HCT116 (cell line): ENCODE measurements at regions not wholly inside any gene's neighbourhood (a gene's known extent, or its start where the extent isn't known, plus 50 kb on each side); places are given as distances from the start of the nearest gene placed in this dataset.

ENCODE experiments used
- ATAC-seq: fragments of 200-7000 bp; cut with Tn5 transposase; 2 replicates; pipeline ENCODE4 v1.9.1; 2020; ENCODE audit warnings: mild to moderate bottlenecking, moderate library complexity
- BruUV-seq: library from RNA; stranded (reverse); fragments of 400-500 nt; replicated peaks from 2 replicates; lab custom pipeline; 2021; lab: Mats Ljungman, UMichigan
- CTCF ChIA-PET: fragments of 300-600 bp; sonication (Branson Sonifier 250); formaldehyde crosslinking; loops from one replicate; lab custom pipeline; 2021; ENCODE audit warnings: antibody characterized with exemption; lab: Charles Lee
- POLR2A ChIA-PET: fragments of 300-600, 350-600 bp; sonication (Branson Sonifier 250); formaldehyde crosslinking; loops from one replicate; lab custom pipeline; 2021; ENCODE audit warnings: antibody characterized with exemption; lab: Charles Lee
- RAD21 ChIA-PET, 2 experiments: fragments of 300-600 bp; sonication (Branson Sonifier 250); formaldehyde crosslinking; loops; one replicate each; lab custom pipeline; 2023; ENCODE audit warnings: low total read pairs in 2 of 2; ENCODE audit not compliant: uncharacterized antibody in 2 of 2, unreplicated experiment in 2 of 2, low non-redundant PET in 1 of 2; lab: Charles Lee
- DNase-seq: peaks from one replicate; pipeline ENCODE4 v3.0.0-alpha.2; 2010; ENCODE audit warnings: low read depth, low spot score
- H2AFZ ChIP-seq: fragments of 200-600 bp; shearing (Covaris generic), sonication (generic); 2 replicates; pipeline ENCODE4 v1.6.1; 2017; ENCODE audit warnings: low read depth, mixed run types, mixed read lengths, antibody characterized with exemption, low read length; ENCODE audit not compliant: poor library complexity, severe bottlenecking
- H3K27ac ChIP-seq: 2 replicates; pipeline ENCODE4 v1.5.1; 2012; ENCODE audit warnings: low read depth, low read length
- H3K27me3 ChIP-seq: fragments of 200-600 bp; sonication (generic); 2 replicates; pipeline ENCODE4 v1.6.1; 2016; ENCODE audit warnings: mixed run types, low read length, mixed read lengths; ENCODE audit not compliant: insufficient read depth
- H3K36me3 ChIP-seq, 2 experiments: fragments of 200-500 bp in 1 of 2; fragments of 200-600 bp in 1 of 2; sonication (Bioruptor generic) in 1 of 2; sonication (generic) in 1 of 2; 2 replicates each; pipeline versions ENCODE4 v1.5.1 to v1.6.1; 2014 to 2016; ENCODE audit warnings: low read length in 2 of 2, inconsistent platforms in 1 of 2, mixed read lengths in 1 of 2, mixed run types in 1 of 2; ENCODE audit not compliant: insufficient read depth in 2 of 2, control insufficient read depth in 1 of 2
- H3K4me1 ChIP-seq, 2 experiments: fragments of 200-600 bp in 1 of 2; sonication (generic) in 1 of 2; 2 replicates each; pipeline versions ENCODE4 v1.5.1 to v1.6.1; 2012 to 2017; ENCODE audit warnings: low read length in 2 of 2, inconsistent platforms in 1 of 2, mild to moderate bottlenecking in 1 of 2, mixed read lengths in 1 of 2, mixed run types in 1 of 2, moderate library complexity in 1 of 2; ENCODE audit not compliant: insufficient read depth in 2 of 2, control insufficient read depth in 1 of 2
- H3K4me2 ChIP-seq: fragments of 200-600 bp; sonication (generic); 2 replicates; pipeline ENCODE4 v1.6.1; 2017; ENCODE audit warnings: mixed run types, low read length, mixed read lengths
- H3K4me3 ChIP-seq, 2 experiments: fragments of 200-600 bp in 1 of 2; sonication (generic) in 1 of 2; replicated peaks in 1 of 2; 2 replicates each; pipeline ENCODE4 v1.5.1; 2011 to 2016; ENCODE audit warnings: low read length in 2 of 2, control low read depth in 1 of 2, low read depth in 1 of 2, mild to moderate bottlenecking in 1 of 2, mixed read lengths in 1 of 2, mixed run types in 1 of 2
- H3K79me2 ChIP-seq: fragments of 200-600 bp; sonication (generic); 2 replicates; pipeline ENCODE4 v1.6.1; 2017; ENCODE audit warnings: mild to moderate bottlenecking, mixed run types, low read length, moderate library complexity, mixed read lengths; ENCODE audit not compliant: insufficient read depth
- H3K9ac ChIP-seq: fragments of 200-600 bp; sonication (generic); 2 replicates; pipeline ENCODE4 v1.6.1; 2016; ENCODE audit warnings: low read length, mixed read lengths
- H3K9me2 ChIP-seq: fragments of 200-600 bp; sonication (generic), shearing (Covaris generic); 2 replicates; pipeline ENCODE4 v1.6.1; 2017; ENCODE audit warnings: mixed run types, mild to moderate bottlenecking, moderate library complexity; ENCODE audit not compliant: insufficient read depth
- H3K9me3 ChIP-seq, 2 experiments: fragments of 200-500 bp in 1 of 2; fragments of 200-600 bp in 1 of 2; sonication (Bioruptor generic) in 1 of 2; sonication (generic) in 1 of 2; 2 replicates each; pipeline ENCODE4 v1.6.1; 2014 to 2017; ENCODE audit warnings: low read length in 2 of 2, mixed read lengths in 2 of 2, inconsistent platforms in 1 of 2, low read depth in 1 of 2, mild to moderate bottlenecking in 1 of 2, mixed run types in 1 of 2, moderate library complexity in 1 of 2; ENCODE audit not compliant: control insufficient read depth in 1 of 2, insufficient read depth in 1 of 2
- H4K20me1 ChIP-seq: fragments of 200-600 bp; sonication (generic), shearing (Covaris generic); 2 replicates; pipeline ENCODE4 v1.6.1; 2017; ENCODE audit warnings: mixed run types, mild to moderate bottlenecking, moderate library complexity; ENCODE audit not compliant: insufficient read depth
- ATF3 ChIP-seq: IDR thresholded peaks from 2 replicates; pipeline ENCODE4 v1.6.1; 2012
- CTCF ChIP-seq, 3 experiments: fragments of 200-600 bp in 1 of 3; sonication (generic) in 1 of 3; IDR thresholded peaks in 2 of 3; conservative IDR thresholded peaks in 1 of 3; 2 replicates each; pipeline ENCODE4 v1.5.1; 2012 to 2017; ENCODE audit warnings: low read depth in 2 of 3, low read length in 2 of 3, antibody characterized with exemption in 1 of 3, borderline replicate concordance in 1 of 3, control low read depth in 1 of 3, mild to moderate bottlenecking in 1 of 3, mixed read lengths in 1 of 3, mixed run types in 1 of 3, moderate library complexity in 1 of 3; ENCODE audit not compliant: insufficient read depth in 1 of 3
- EGR1 ChIP-seq: IDR thresholded peaks from 2 replicates; pipeline ENCODE4 v1.6.1; 2012; ENCODE audit warnings: low read depth
- ELF1 ChIP-seq: IDR thresholded peaks from 2 replicates; pipeline ENCODE4 v1.6.1; 2012; ENCODE audit warnings: low read depth, borderline replicate concordance
- EZH2phosphoT487 ChIP-seq: fragments of 200-600 bp; IDR thresholded peaks from 2 replicates; pipeline ENCODE4 v1.6.1; 2018; ENCODE audit warnings: antibody characterized with exemption, borderline replicate concordance
- FOSL1 ChIP-seq: IDR thresholded peaks from 2 replicates; pipeline ENCODE4 v1.6.1; 2012; ENCODE audit warnings: low read depth
- JUND ChIP-seq: IDR thresholded peaks from 2 replicates; pipeline ENCODE4 v1.6.1; 2012
- MAX ChIP-seq: IDR thresholded peaks from 2 replicates; pipeline ENCODE4 v1.6.1; 2012
- POLR2A ChIP-seq: IDR thresholded peaks from 2 replicates; pipeline ENCODE4 v1.7.0; 2011; ENCODE audit warnings: borderline replicate concordance; ENCODE audit not compliant: insufficient read depth, insufficient read length; ENCODE audit errors: extremely low read depth
- POLR2AphosphoS5 ChIP-seq: IDR thresholded peaks from 2 replicates; pipeline ENCODE4 v1.6.1; 2011; ENCODE audit warnings: mild to moderate bottlenecking, low read depth, low read length, moderate library complexity
- RAD21 ChIP-seq: IDR thresholded peaks from 2 replicates; pipeline ENCODE4 v1.6.1; 2012; ENCODE audit warnings: low read depth, mild to moderate bottlenecking
- SP1 ChIP-seq: IDR thresholded peaks from 2 replicates; pipeline ENCODE4 v1.6.1; 2012; ENCODE audit warnings: low read depth
- TCF7L2 ChIP-seq: IDR thresholded peaks from 2 replicates; pipeline ENCODE4 v1.7.0; 2011; ENCODE audit warnings: borderline replicate concordance, inconsistent platforms; ENCODE audit not compliant: insufficient read depth, insufficient read length; ENCODE audit errors: extremely low read depth
- ZBTB33 ChIP-seq: IDR thresholded peaks from 2 replicates; pipeline ENCODE4 v1.6.1; 2011; ENCODE audit warnings: mild to moderate bottlenecking, low read length, moderate library complexity; ENCODE audit not compliant: insufficient replicate concordance; ENCODE audit errors: extremely low read depth
- ZNF274 ChIP-seq: fragments of 200-500 bp; sonication (Bioruptor generic); IDR thresholded peaks from 2 replicates; pipeline ENCODE4 v1.6.1; 2014; ENCODE audit warnings: mild to moderate bottlenecking, low read depth, low read length, inconsistent platforms
- intact Hi-C: fragments of 100-400 bp; cut with micrococcal nuclease; formaldehyde crosslinking; loops from 2 replicates; pipeline ENCODE4 v1.10.0; 2022

- Histone ChIP-seq H3K9ac (no peak overlapping the region), H3K4me3 (no peak overlapping the region), H3K79me2 (no peaks in the 10 kb centered on the region), H3K4me1 (peaks cover 0 to 3% of the 10 kb centered on the region in 2 experiments; a peak in 1 of 4 replicates)
- no peak for TF ChIP-seq SP1
- TF ChIP-seq ATF3: no peak
- no peak for TF ChIP-seq EZH2phosphoT487
- TF ChIP-seq TCF7L2: no peak
- TF ChIP-seq ELF1: no peak
- no peak for TF ChIP-seq MAX
- TF ChIP-seq, all 23 proteins: peak for 0
- Histone ChIP-seq H4K20me1 (no peaks in the 10 kb centered on the region), H3K4me2 (no peak overlapping the region), H3K36me3 (no peaks in the 10 kb centered on the region), H2AFZ (no peak overlapping the region), H3K27me3 (no peaks in the 10 kb centered on the region), H3K9me2 (no peaks in the 10 kb centered on the region), H3K27ac (no peak overlapping the region), H3K9me3 (no peaks in the 10 kb centered on the region)
- CTCF ChIA-PET: no interaction called here
- no TSS peak for BruUV-seq
- RAD21 ChIA-PET: no interaction called here
- intact Hi-C loops: no loop called here
- POLR2A ChIA-PET: no interaction called here
- ATAC-seq: no peak
- DNase-seq: no peak
These were observed 199.6 kb upstream of the RREB1 start for GRCh38 chr6:6908121-6908520.

- no peak overlapping the region for H3K4me2 ChIP-seq
- BruUV-seq: no TSS peak
- no peaks in the 10 kb centered on the region for H3K27me3 ChIP-seq
- no peak overlapping the region for H3K4me3 ChIP-seq
- POLR2A ChIA-PET: no interaction called here
- H3K79me2 ChIP-seq: no peaks in the 10 kb centered on the region
- no peaks in the 10 kb centered on the region for H3K9me2 ChIP-seq
- peaks cover 0 to 3% of the 10 kb centered on the region in 2 experiments; a peak in 1 of 4 replicates for H3K4me1 ChIP-seq
- H3K36me3 ChIP-seq: no peaks in the 10 kb centered on the region
- no peak overlapping the region for H2AFZ ChIP-seq
- no peaks in the 10 kb centered on the region for H3K9me3 ChIP-seq
- CTCF ChIA-PET: no interaction called here
- RAD21 ChIA-PET: no interaction called here
- intact Hi-C loops: no loop called here
- no peak for ATAC-seq
- DNase-seq: no peak
- no peak overlapping the region for H3K27ac ChIP-seq
- no peaks in the 10 kb centered on the region for H4K20me1 ChIP-seq
- no peak overlapping the region for H3K9ac ChIP-seq
- TF ChIP-seq TCF7L2 (no peak), SP1 (no peak), EGR1 (no peak), EZH2phosphoT487 (no peak), ZBTB33 (no peak), ZNF274 (no peak), FOSL1 (no peak), RAD21 (no peak), JUND (no peak), POLR2AphosphoS5 (no peak), CTCF (IDR thresholded peaks at IDR 0.05 in 2 of 3, conservative IDR thresholded peaks at IDR 0.05 in 1 of 3; ENCODE audit: borderline replicate concordance in 1 of 3, insufficient read depth in 1 of 3, low read depth in 2 of 3, low read length in 2 of 3) (no peak), ELF1 (no peak), POLR2A (no peak), MAX (no peak)
These were observed 198.7 kb upstream of the RREB1 start for GRCh38 chr6:6909111-6909510.
